Lung (tissue), 11 donors: ENCODE measurements at regions not wholly inside any gene's neighbourhood (a gene's known extent, or its start where the extent isn't known, plus 50 kb on each side); places are given as distances from the start of the nearest gene placed in this dataset.

ENCODE experiments used
- ATAC-seq: fragments of 200-7000 bp; cut with Tn5 transposase; one replicate; pipeline ENCODE4 v1.9.1; 2020; ENCODE audit warnings: moderate number of reproducible peaks; ENCODE audit not compliant: insufficient read depth, low FRiP score
- DNase-seq, 3 donors: peaks; one replicate each; pipeline ENCODE4 v3.0.0-alpha.2; 2013 to 2017
- H3K27ac ChIP-seq, 2 donors: one replicate each; pipeline ENCODE4 v1.5.1; 2013; ENCODE audit warnings: mild to moderate bottlenecking in 2 of 2, moderate library complexity in 2 of 2, control low read depth in 1 of 2, inconsistent platforms in 1 of 2, low read depth in 1 of 2, low read length in 1 of 2
- H3K27me3 ChIP-seq, 3 donors: one replicate each; pipeline ENCODE4 v1.5.1; 2013; ENCODE audit warnings: low read length in 2 of 3; ENCODE audit not compliant: control insufficient read depth in 3 of 3, insufficient read depth in 3 of 3
- H3K36me3 ChIP-seq, 4 donors: one replicate each; pipeline ENCODE4 v1.5.1; 2013; ENCODE audit warnings: low read length in 4 of 4, mild to moderate bottlenecking in 1 of 4, moderate library complexity in 1 of 4; ENCODE audit not compliant: control insufficient read depth in 4 of 4, insufficient read depth in 4 of 4
- H3K4me1 ChIP-seq, 5 donors: one replicate each; pipeline ENCODE4 v1.5.1; 2013; ENCODE audit warnings: low read length in 5 of 5, mild to moderate bottlenecking in 2 of 5, moderate library complexity in 1 of 5; ENCODE audit not compliant: control insufficient read depth in 5 of 5, insufficient read depth in 5 of 5
- H3K4me3 ChIP-seq: one replicate; pipeline ENCODE4 v1.5.1; 2013; ENCODE audit warnings: mild to moderate bottlenecking, control low read depth, moderate library complexity
- H3K9ac ChIP-seq, 2 donors: one replicate each; pipeline ENCODE4 v1.5.1; 2013; ENCODE audit warnings: low read length in 2 of 2, control low read depth in 1 of 2; ENCODE audit not compliant: insufficient read depth in 1 of 2
- H3K9me3 ChIP-seq, 4 donors: one replicate each; pipeline ENCODE4 v1.5.1; 2013; ENCODE audit warnings: low read length in 3 of 4, mild to moderate bottlenecking in 1 of 4, moderate library complexity in 1 of 4; ENCODE audit not compliant: control insufficient read depth in 4 of 4, insufficient read depth in 3 of 4
- WGBS, 2 donors: extraction: QIAGEN DNeasy Blood & Tissue Kit; methylation state at CpG; one replicate each; pipeline ENCODE4 v1.1.7; 2013; 5-methylcytosine and 5-hydroxymethylcytosine counted together
- TF ChIP-seq, protein P1 (sequence below): IDR thresholded peaks from 2 replicates; pipeline ENCODE4 v1.5.1; 2012; ENCODE audit warnings: mild to moderate bottlenecking; ENCODE audit errors: control extremely low read depth, extremely low read depth
- donor health status: control.
- donor health status: control.
- donor health status: Bipolar disorder and iron deficiency.
- donor health status: healthy.
- donor health status: DM: yes; HTN: yes; CAD: no.

DNA sequence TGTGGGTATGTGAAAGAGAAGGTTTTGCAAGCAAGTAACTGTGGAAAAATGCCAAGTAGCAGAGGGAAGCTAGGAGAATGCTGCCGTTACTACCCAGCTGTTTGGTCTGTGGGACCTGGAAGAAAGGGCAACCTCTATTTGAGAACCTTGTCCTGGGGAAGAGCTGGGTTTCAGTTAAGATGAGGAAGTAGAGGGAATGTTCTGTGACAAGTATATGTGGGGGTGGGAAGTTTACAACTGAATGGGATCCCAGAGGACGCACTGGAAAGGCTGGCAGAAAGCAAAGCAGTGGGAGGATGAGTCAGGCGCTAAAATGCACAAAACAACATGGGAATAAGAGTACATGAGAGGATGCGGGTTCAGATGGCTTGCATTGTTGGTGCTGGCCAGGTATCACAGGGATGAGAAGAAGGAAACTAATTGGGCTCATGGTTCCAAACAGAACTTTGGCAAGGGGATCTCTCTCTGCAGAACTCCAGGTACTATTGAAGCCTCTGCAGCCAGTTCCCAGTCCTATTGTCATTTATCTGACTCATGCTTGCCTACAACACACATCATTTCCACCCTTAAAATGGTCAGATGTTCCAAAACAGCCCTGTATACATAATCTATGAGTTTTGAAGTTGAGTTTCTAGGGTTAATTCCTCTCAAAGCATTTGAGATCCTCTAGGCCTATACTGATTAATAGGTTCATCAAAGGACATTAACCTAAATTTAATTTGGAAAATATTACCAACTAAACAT, 88.5 kb upstream of the VAV3 start:
- peak in 1 of 3 donors; percentile 60 for DNase-seq
- no peak overlapping the region for H3K4me3 ChIP-seq

DNA sequence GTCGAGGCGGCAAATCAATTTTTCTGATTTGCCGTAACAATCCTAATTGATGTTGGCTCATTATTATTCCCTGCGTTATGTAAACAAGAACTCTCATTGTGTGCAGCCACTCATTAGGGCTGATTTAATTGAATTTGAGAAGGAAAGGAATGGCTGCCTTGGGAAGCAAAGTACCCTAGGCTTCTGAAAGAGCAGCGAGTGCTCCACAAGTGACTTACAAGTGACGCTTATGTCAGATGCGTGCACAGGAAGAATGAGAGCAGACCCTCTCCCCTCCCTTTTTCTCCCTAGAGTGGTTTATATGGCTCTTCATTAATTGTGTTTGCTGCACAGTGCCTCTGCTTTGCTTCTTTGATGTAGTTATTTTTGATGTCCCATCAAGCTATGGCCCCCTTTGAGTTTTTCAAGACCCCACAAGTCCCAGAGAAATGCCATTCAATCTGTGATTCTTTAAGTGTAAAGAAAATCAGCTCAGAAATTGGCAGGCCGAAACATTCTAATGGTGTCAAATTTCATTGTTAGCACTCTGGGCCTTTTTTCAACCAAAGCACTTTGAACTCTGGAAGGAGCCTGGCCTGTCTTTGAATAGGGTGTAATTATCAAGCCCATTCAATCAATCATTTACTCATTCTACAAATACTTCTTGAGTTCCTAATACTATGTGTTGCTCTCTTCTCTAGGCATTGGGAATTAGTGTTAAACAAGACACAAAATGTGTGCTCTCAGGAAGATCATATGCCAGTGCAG, 86.8 kb upstream of the VAV3 start:
- TF ChIP-seq, protein P1, sequence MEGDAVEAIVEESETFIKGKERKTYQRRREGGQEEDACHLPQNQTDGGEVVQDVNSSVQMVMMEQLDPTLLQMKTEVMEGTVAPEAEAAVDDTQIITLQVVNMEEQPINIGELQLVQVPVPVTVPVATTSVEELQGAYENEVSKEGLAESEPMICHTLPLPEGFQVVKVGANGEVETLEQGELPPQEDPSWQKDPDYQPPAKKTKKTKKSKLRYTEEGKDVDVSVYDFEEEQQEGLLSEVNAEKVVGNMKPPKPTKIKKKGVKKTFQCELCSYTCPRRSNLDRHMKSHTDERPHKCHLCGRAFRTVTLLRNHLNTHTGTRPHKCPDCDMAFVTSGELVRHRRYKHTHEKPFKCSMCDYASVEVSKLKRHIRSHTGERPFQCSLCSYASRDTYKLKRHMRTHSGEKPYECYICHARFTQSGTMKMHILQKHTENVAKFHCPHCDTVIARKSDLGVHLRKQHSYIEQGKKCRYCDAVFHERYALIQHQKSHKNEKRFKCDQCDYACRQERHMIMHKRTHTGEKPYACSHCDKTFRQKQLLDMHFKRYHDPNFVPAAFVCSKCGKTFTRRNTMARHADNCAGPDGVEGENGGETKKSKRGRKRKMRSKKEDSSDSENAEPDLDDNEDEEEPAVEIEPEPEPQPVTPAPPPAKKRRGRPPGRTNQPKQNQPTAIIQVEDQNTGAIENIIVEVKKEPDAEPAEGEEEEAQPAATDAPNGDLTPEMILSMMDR = no peak
- no peak overlapping the region for H3K4me3 ChIP-seq
- no peak overlapping the region for H3K9ac ChIP-seq
- peaks cover 3 to 34% (median 31%) of the 10 kb centered on the region in 5 donors for H3K4me1 ChIP-seq
- H3K36me3 ChIP-seq = no peaks in the 10 kb centered on the region
- H3K9me3 ChIP-seq = no peaks in the 10 kb centered on the region
- no peaks in the 10 kb centered on the region for H3K27me3 ChIP-seq
- WGBS, 2 donors = 43 to 46% methylated on average over 8 of the region's 8 CpGs
- H3K27ac ChIP-seq = peak overlapping the region in 1 of 2 donors; percentile 2
- peak; percentile 48 to 75 (median 67) for DNase-seq
- ATAC-seq = no peak

More for the DNA sequence above, 88.5 kb upstream of the VAV3 start:
- ATAC-seq = peak; percentile 37
- H3K27ac ChIP-seq = no peak overlapping the region
- no peak overlapping the region for H3K9ac ChIP-seq
- no peaks in the 10 kb centered on the region for H3K9me3 ChIP-seq
- no peaks in the 10 kb centered on the region for H3K36me3 ChIP-seq
- TF ChIP-seq, protein P1 = no peak
- H3K4me1 ChIP-seq = peaks cover 3 to 44% (median 35%) of the 10 kb centered on the region in 5 donors
- no peaks in the 10 kb centered on the region for H3K27me3 ChIP-seq
- WGBS, 2 donors = 52 to 60% methylated on average over 4 of the region's 4 CpGs

DNA sequence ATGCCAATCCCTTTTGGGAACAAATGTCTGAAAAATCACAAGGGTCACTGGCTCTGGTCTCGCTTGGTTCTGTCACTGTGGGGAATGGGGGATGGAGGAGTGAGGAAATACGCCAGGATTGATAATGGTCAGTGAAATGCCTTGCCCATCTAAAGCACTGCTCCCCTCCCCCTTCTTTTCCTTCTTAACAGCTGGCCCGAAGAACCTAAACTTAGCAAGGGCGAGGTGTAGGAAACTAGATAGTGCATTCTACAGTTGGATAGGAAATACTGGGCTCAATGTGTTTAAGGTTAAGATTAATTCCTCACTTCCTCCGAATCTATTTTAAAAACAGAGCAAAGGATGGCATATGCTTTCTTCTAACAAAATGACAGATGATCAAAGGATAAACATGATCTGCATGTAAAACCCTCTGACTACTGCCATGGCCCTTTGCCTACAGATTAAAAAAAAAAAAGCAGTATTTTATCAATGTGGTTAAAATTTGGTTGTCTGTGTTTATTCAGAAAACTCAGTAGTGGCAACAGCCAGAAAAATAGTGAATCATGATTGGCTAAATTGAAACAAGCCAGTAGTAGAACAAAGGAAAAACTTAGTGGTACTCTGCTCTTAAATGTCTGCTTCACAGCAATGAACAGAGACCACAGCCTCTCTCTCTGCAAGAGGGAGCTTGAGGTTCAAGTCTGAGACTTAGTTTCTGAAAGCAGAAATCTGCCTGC, 86.1 kb upstream of the VAV3 start:
- peak in 2 of 3 donors; percentile 56 to 73 for DNase-seq
- no peak overlapping the region for H3K9ac ChIP-seq
- ATAC-seq = no peak
- H3K27ac ChIP-seq = peak overlapping the region in 1 of 2 donors; percentile 64
- 17 to 32% methylated on average over 5 of the region's 5 CpGs for WGBS, 2 donors
- H3K4me1 ChIP-seq = peaks cover 3 to 34% (median 31%) of the 10 kb centered on the region in 5 donors
- no peak overlapping the region for H3K4me3 ChIP-seq
- no peaks in the 10 kb centered on the region for H3K27me3 ChIP-seq
- TF ChIP-seq, protein P1 = no peak
- H3K36me3 ChIP-seq = no peaks in the 10 kb centered on the region
- H3K9me3 ChIP-seq = no peaks in the 10 kb centered on the region
